GM12865 (cell line): ENCODE measurements at regions not wholly inside any gene's neighbourhood (a gene's known extent, or its start where the extent isn't known, plus 50 kb on each side); places are given as distances from the start of the nearest gene placed in this dataset.

Experiments used
- DNase-seq: peaks from one replicate; pipeline ENCODE4 v3.0.0; 2010; ENCODE audit warnings: low read depth
- H3K4me3 ChIP-seq: 2 replicates; pipeline ENCODE4 v1.5.1; 2011; ENCODE audit warnings: mild to moderate bottlenecking, low read depth, low read length, control low read depth
- CTCF ChIP-seq: IDR thresholded peaks from 2 replicates; pipeline ENCODE4 v1.5.1; 2011; ENCODE audit warnings: low read length, control low read depth, low read depth, inconsistent platforms; ENCODE audit not compliant: insufficient read depth; ENCODE audit errors: missing control alignments

DNA sequence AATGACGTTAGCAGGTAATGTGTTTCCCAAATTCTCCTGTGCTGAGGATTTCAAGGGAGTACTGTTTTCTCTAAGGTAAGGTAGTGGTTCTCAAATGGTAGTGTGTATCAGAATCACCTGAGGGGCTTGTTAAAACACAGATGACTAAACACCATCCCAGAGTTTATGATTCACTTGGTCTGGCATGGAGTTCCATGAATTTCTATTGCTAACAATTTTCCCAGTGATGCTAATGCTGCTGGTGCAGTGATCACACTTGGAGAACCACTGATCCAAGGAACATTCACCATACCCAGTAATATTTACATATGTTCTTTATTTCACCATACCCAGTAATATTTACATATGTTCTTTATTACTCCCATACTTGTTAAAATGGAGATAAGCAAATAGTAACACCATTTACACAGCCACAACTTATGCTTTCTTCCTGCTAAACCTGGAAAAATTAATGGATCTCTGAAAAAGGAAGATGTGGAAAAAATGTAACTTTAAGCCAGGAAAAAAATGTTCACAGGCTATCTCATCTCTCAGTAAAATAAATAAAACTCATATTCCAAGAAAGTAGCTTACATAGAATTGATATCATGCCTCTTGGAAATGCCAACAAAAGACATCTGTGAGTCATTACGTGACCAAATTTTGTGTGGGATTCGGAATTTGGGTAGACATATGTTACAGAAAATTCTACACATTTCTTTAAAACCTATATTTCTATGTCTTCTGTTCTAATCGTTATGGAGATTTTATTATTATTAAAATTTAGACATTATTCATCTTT lies 129.5 kb downstream of the MMUT start:
- H3K4me3 ChIP-seq = no peak overlapping the region
- no peak for DNase-seq
- no peak for TF ChIP-seq CTCF

GRCh38 chr6:49332781-49333180 lies 130.3 kb downstream of the MMUT start:
- H3K4me3 ChIP-seq = no peak overlapping the region
- DNase-seq = no peak
- TF ChIP-seq CTCF = no peak

GRCh38 chr6:49329186-49329585 lies 133.9 kb downstream of the MMUT start:
- no peak for DNase-seq
- no peak for TF ChIP-seq CTCF
- H3K4me3 ChIP-seq = no peak overlapping the region

- no peak overlapping the region for H3K4me3 ChIP-seq
- no peak for TF ChIP-seq CTCF
- no peak for DNase-seq
These were observed 134.9 kb downstream of the MMUT start for GRCh38 chr6:49328051-49328744.

- no peak for DNase-seq
- H3K4me3 ChIP-seq = no peak overlapping the region
- no peak for TF ChIP-seq CTCF
These were observed 135.5 kb downstream of the MMUT start for GRCh38 chr6:49327571-49327970.

DNA sequence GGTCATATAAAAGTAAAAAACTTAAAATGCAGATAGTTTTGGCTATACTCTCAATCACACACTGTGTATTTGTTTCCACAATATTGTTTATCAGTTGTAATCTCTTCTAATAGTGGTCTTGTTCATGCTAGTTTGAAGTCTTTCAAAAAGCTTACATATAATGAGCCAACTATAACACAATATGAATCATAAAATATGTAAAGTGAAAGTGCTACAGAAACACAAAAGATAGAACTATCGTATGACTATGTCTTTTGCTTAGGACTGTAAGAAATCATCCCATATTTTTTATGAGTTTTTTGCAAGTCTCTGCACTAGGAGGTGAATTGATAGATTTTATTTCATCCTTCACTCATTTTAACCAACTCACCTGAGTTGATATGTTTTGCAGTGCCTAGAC lies 136.0 kb downstream of the MMUT start:
- no peak for DNase-seq
- no peak for TF ChIP-seq CTCF
- H3K4me3 ChIP-seq = no peak overlapping the region
